Lower lobe of right lung (tissue), 2 donors: ENCODE measurements at regions not wholly inside any gene's neighbourhood (a gene's known extent, or its start where the extent isn't known, plus 50 kb on each side); places are given as distances from the start of the nearest gene placed in this dataset.

Source experiments
- ATAC-seq, 2 donors: fragments of 200-7000 bp; cut with Tn5 transposase; one replicate each; pipeline ENCODE4 v1.9.1; 2020 to 2022; ENCODE audit warnings: mild to moderate bottlenecking in 2 of 2, moderate library complexity in 2 of 2
- DNase-seq: peaks from one replicate; pipeline ENCODE4 v3.0.0-alpha.2; 2020
- H3K27ac ChIP-seq: fragments of 200-600 bp; one replicate; pipeline ENCODE4 v1.8.0; 2022
- H3K27me3 ChIP-seq: fragments of 200-600 bp; one replicate; pipeline ENCODE4 v1.8.0; 2022; ENCODE audit warnings: low read depth
- H3K36me3 ChIP-seq: fragments of 200-600 bp; one replicate; pipeline ENCODE4 v1.8.0; 2022; ENCODE audit warnings: mild to moderate bottlenecking
- H3K4me1 ChIP-seq: fragments of 200-600 bp; one replicate; pipeline ENCODE4 v1.8.0; 2022
- H3K4me3 ChIP-seq: fragments of 200-600 bp; one replicate; pipeline ENCODE4 v1.8.0; 2022; ENCODE audit warnings: mild to moderate bottlenecking
- H3K9me3 ChIP-seq: fragments of 200-600 bp; one replicate; pipeline ENCODE4 v1.8.0; 2022
- CTCF ChIP-seq: fragments of 200-600 bp; IDR thresholded peaks from one replicate; pipeline ENCODE4 v1.8.0; 2022; ENCODE audit warnings: antibody characterized with exemption, mild to moderate bottlenecking
- intact Hi-C: fragments of 100-400 bp; cut with DNase I; formaldehyde crosslinking; loops from one replicate; pipeline ENCODE4 v1.11.0; 2022
- donor health status: DM: no; HTN: yes; CAD: no; lungs with severe emphysema.

- Histone ChIP-seq H3K27me3 (no peaks in the 10 kb centered on the region), H3K27ac (no peak overlapping the region), H3K9me3 (no peaks in the 10 kb centered on the region), H3K36me3 (no peaks in the 10 kb centered on the region), H3K4me1 (no peaks in the 10 kb centered on the region), H3K4me3 (no peak overlapping the region)
- ATAC-seq: no peak
- no peak for TF ChIP-seq CTCF
- DNase-seq: no peak
- intact Hi-C loops: no loop called here
Observed at GRCh38 chr14:86722612-86723253, 1192.8 kb downstream of the FLRT2 start.

GRCh38 chr14:86714575-86714974 lies 1184.6 kb downstream of the FLRT2 start:
- Histone ChIP-seq H3K4me1 (no peaks in the 10 kb centered on the region), H3K27ac (no peak overlapping the region), H3K36me3 (no peaks in the 10 kb centered on the region), H3K9me3 (no peaks in the 10 kb centered on the region), H3K4me3 (no peak overlapping the region), H3K27me3 (no peaks in the 10 kb centered on the region)
- intact Hi-C loops: no loop called here
- no peak for DNase-seq
- ATAC-seq: no peak
- no peak for TF ChIP-seq CTCF

- H3K4me1 ChIP-seq: no peaks in the 10 kb centered on the region
- no peak overlapping the region for H3K4me3 ChIP-seq
- intact Hi-C loops: no loop called here
- no peak for DNase-seq
- H3K27me3 ChIP-seq: no peaks in the 10 kb centered on the region
- no peak for TF ChIP-seq CTCF
- H3K9me3 ChIP-seq: no peaks in the 10 kb centered on the region
- no peak overlapping the region for H3K27ac ChIP-seq
- H3K36me3 ChIP-seq: no peaks in the 10 kb centered on the region
- ATAC-seq: no peak
Observed at GRCh38 chr14:86714153-86714552, 1184.2 kb downstream of the FLRT2 start.

- intact Hi-C loops: no loop called here
- no peak for ATAC-seq
- H3K4me3 ChIP-seq: no peak overlapping the region
Observed at GRCh38 chr14:86712727-86713126, 1182.8 kb downstream of the FLRT2 start.

GRCh38 chr14:86712176-86712575 lies 1182.2 kb downstream of the FLRT2 start:
- Histone ChIP-seq H3K4me1 (no peaks in the 10 kb centered on the region), H3K9me3 (no peaks in the 10 kb centered on the region), H3K4me3 (no peak overlapping the region), H3K36me3 (no peaks in the 10 kb centered on the region), H3K27me3 (no peaks in the 10 kb centered on the region), H3K27ac (no peak overlapping the region)
- ATAC-seq (no peak), DNase-seq (no peak)
- intact Hi-C loops: no loop called here
- no peak for TF ChIP-seq CTCF

More at GRCh38 chr14:86712727-86713126, 1182.8 kb downstream of the FLRT2 start:
- Histone ChIP-seq H3K4me1 (no peaks in the 10 kb centered on the region), H3K9me3 (no peaks in the 10 kb centered on the region), H3K27ac (no peak overlapping the region), H3K27me3 (no peaks in the 10 kb centered on the region), H3K36me3 (no peaks in the 10 kb centered on the region)
- no peak for DNase-seq
- no peak for TF ChIP-seq CTCF
